ENCODE measurements at regions not wholly inside any gene's neighbourhood (a gene's known extent, or its start where the extent isn't known, plus 50 kb on each side); places are given as distances from the start of the nearest gene placed in this dataset.

- TF ChIP-seq, protein P1, sequence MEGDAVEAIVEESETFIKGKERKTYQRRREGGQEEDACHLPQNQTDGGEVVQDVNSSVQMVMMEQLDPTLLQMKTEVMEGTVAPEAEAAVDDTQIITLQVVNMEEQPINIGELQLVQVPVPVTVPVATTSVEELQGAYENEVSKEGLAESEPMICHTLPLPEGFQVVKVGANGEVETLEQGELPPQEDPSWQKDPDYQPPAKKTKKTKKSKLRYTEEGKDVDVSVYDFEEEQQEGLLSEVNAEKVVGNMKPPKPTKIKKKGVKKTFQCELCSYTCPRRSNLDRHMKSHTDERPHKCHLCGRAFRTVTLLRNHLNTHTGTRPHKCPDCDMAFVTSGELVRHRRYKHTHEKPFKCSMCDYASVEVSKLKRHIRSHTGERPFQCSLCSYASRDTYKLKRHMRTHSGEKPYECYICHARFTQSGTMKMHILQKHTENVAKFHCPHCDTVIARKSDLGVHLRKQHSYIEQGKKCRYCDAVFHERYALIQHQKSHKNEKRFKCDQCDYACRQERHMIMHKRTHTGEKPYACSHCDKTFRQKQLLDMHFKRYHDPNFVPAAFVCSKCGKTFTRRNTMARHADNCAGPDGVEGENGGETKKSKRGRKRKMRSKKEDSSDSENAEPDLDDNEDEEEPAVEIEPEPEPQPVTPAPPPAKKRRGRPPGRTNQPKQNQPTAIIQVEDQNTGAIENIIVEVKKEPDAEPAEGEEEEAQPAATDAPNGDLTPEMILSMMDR (conservative IDR thresholded peaks at IDR 0.05; ENCODE audit: low read depth, low read length): no peak
- no peak for TF ChIP-seq EZH2 (IDR thresholded peaks at IDR 0.05; ENCODE audit: borderline replicate concordance, low read depth, low read length, poor library complexity, severe bottlenecking)
Measured at GRCh38 chr1:163824490-163824889, 502.7 kb downstream of the NUF2 start.
